ENCODE measurements at regions not wholly inside any gene's neighbourhood (a gene's known extent, or its start where the extent isn't known, plus 50 kb on each side); places are given as distances from the start of the nearest gene placed in this dataset.

DNA sequence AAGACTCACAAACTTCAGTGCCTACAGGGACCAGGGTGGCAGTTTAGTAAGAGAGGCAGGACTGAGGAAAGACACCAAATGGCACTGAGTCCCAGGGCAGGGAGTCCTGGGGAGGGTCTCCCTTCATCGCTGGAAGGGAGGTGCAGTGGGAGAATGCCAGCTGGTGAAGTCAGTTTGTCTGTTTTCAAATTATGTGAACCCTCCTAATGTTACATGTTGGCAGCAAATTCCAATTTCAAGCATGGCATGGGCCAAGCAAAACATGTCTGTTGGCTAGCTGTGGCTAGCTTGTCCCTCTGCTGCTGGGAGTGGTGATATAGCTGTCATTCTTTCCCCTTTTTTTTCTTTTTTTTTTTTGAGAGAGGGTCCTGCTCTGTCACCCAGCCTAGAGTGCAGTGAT is 55.9 kb upstream of the HAAO start:
- DNase-seq = no peak

DNA sequence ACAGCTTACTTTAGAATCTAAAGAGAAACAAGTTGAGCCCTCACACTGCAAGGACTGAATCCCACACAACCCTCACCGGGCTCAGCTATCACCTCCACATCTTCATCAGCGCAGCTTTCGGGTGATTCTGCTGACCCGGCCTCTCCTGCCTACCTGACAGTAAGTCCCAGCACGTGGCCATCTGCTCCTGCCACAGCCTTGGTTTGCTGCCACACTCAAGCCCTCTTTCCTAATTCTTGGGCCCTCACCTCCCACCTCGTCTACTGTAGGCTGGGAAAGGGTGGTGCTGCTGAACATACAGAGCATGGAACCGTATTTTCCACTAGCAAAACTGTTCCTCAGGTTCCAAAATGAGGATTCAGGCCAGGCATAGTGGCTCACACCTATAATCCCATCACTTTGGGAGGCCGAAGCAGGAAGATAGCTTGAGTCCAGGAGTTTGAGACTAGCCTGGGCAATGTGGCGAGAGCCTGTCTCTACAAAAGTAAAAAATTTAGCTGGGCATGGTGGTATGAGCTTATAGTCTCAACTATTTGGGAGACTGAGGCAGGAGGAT is 55.3 kb upstream of the HAAO start:
- no peak for DNase-seq

DNA sequence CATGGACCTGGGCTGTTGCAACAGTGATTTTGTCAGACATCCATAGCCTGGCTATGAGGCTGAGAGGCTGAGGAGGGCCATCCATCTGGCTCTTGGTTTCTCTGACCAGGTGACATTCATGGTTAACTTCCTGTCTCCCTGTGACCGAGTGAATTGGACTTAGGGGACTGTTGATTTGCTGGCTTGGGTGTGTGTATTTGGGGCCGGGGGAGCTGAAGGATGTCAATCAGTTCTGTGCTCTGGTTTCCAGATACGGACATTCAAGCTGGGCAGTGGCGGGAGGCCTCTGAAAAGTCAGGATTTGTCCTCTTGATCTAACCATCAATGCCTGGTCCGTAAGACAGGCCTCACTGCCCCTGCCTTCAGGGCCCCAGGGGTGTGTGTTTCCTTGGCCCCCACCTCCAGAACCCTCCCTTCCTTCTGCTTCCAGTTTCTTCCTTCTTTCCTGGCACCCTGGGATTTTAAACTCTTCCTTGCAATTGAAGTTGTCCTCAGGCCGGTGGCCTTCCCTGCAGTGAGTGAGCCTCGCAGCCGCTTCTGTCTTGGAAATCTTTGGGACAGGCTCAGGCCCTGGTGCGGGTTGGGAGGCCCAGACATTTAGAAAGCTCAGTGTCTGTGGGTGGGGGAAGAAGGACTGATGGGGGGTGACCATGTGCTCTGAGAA is 54.7 kb upstream of the HAAO start:
- no peak for DNase-seq

- no peak for DNase-seq
These were observed 53.6 kb upstream of the HAAO start for GRCh38 chr2:42846026-42846425.

DNA sequence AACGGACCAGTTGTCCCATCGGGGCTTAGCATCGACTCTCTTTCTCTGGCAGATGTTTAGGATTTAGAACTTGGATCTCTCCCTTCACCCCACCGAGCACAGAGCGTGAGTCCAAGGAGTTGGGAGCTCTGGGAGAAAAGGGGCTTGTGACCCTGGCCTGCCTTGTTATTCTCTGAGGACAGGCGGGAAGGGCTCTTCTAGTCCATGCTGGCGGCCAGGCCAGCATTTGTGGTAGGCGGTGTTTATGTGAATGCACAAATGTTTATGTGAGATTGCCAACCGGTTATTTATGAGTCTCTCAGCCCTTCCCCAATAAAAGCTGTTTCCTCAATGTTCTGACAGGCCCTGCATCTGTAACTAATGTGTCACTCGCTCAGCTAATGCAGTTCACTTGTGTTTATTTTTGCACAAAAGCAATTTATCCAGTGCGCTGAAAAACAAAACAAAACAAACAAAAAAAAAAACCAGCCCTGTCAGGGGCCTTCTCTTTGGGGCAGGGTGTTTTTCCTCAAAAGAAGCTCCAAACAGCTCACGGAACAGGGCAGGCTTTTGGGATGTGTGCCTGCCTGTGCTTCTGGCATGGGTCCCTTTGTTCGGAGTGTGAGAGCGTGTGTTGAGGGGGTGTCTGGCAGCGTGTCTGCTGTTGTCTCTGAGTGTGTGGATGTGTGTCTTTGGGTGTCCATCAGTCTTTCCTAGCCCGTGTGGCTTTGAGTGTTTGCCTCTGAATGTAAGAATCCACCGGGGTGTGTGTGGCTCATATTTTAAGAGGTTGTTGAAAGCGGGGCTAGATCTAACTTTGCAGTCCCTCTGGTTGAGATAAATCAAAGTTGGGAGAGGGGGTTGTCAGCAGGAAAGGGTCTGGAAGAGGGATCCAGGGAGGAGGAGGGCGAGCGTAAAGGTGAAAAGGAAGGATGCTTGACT is 52.8 kb upstream of the HAAO start:
- peak in 1 of 56 donors; percentile 3 for DNase-seq

- no peak for DNase-seq
These were observed 52.0 kb upstream of the HAAO start for GRCh38 chr2:42844366-42844765.

DNA sequence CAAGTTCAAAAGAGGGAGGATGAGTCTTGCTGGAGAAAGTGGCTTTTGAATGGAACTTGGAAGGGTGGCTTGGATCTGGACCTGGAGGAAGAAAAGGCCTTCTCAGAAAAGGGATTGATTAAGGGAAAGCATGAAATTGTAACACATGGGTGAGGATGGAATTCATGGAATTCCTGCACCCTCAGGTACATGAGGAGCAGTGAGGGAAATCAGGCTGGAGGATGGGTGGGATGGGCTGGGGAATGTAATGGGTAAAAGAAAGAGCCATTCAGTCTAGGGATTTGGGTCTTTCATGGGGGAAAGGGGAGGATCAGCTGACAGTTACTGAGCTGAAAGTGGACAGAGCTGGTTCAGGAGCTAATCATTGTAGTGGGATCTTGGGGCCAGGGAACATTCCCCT is 51.2 kb upstream of the HAAO start:
- no peak for DNase-seq

DNA sequence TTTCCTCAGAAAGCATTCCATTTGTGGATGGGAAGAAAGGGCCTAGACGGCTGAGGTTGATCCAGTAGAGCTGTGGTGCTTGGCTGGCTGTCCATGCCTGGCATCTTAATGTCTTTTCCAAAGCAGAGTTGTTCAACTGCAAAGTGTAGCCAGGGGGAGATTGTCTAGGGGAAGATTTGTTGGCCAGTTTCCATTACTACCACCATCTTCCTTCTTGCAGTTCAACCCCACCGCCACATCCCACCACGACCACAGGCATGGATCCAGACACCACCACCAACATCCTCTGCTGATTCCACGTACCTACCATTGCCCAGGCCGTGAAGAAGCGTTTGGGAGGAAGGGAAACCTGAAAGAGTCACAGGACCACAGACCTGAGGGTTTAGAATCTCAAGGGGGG is 50.7 kb upstream of the HAAO start:
- no peak for DNase-seq

DNA sequence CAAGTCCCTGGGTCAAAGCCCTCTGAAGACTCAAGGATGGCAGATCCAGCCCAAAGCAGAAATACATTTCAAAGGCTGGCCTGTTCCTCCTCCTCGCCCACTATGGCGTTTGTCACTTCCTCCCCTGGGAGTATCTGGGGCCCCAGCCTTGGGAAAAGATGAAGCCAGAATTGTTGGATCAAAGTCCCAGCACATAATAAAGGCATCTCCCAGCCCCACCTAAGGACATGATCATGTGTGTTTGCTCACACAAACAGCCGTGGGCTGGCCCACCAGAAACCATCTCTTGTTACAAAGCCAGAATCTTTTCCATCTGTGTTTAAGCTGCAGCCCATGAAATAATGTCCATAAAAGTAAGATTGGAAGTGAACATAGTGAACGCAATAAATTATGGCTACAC is 50.1 kb upstream of the HAAO start:
- no peak for DNase-seq

Data from nucleus accumbens (tissue), 56 donors.